ENCODE measurements at regions not wholly inside any gene's neighbourhood (a gene's known extent, or its start where the extent isn't known, plus 50 kb on each side); places are given as distances from the start of the nearest gene placed in this dataset.
"Not testable (repeated sequence)": the region's sequence is repeated elsewhere in the genome, so short reads cannot be mapped to it uniquely, and the experiment has no call there.

GRCh38 chr9:113682297-113682771, 193.8 kb upstream of the ZNF618 start:
- H2AFZ ChIP-seq (ENCODE audit: low read length) = peak overlapping the region; percentile 12
- no peaks in the 10 kb centered on the region for H3K9me3 ChIP-seq (ENCODE audit: control insufficient read depth, insufficient read depth, low read depth, low read length)
- peaks cover 10% of the 10 kb centered on the region for H3K27me3 ChIP-seq (ENCODE audit: control insufficient read depth, insufficient read depth, low read length)
- no peak overlapping the region for H3K4me3 ChIP-seq (replicated peaks in 1 of 4; ENCODE audit: control extremely low read depth in 1 of 4, insufficient read depth in 1 of 4, low read depth in 3 of 4, low read length in 4 of 4)
- H3K27ac ChIP-seq (ENCODE audit: insufficient read depth, low read length) = no peak overlapping the region
- peak; percentile 68 to 92 for DNase-seq (ENCODE audit: low read depth in 2 of 2)
- no peaks in the 10 kb centered on the region for H4K20me1 ChIP-seq (ENCODE audit: control insufficient read depth, extremely low read depth, insufficient read depth, low read length)
- no peak overlapping the region for H3K4me2 ChIP-seq (ENCODE audit: extremely low read depth, insufficient read depth, low read length)
- TF ChIP-seq EZH2 (IDR thresholded peaks at IDR 0.05; ENCODE audit: low read length, missing control alignments) = no peak
- TF ChIP-seq, protein P1, sequence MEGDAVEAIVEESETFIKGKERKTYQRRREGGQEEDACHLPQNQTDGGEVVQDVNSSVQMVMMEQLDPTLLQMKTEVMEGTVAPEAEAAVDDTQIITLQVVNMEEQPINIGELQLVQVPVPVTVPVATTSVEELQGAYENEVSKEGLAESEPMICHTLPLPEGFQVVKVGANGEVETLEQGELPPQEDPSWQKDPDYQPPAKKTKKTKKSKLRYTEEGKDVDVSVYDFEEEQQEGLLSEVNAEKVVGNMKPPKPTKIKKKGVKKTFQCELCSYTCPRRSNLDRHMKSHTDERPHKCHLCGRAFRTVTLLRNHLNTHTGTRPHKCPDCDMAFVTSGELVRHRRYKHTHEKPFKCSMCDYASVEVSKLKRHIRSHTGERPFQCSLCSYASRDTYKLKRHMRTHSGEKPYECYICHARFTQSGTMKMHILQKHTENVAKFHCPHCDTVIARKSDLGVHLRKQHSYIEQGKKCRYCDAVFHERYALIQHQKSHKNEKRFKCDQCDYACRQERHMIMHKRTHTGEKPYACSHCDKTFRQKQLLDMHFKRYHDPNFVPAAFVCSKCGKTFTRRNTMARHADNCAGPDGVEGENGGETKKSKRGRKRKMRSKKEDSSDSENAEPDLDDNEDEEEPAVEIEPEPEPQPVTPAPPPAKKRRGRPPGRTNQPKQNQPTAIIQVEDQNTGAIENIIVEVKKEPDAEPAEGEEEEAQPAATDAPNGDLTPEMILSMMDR (conservative IDR thresholded peaks at IDR 0.05 in 1 of 2, IDR thresholded peaks at IDR 0.05 in 1 of 2; ENCODE audit: low read depth in 1 of 2, low read length in 2 of 2) = peak; percentile 90 to 99
- no peaks in the 10 kb centered on the region for H3K79me2 ChIP-seq (ENCODE audit: control insufficient read depth, insufficient read depth, low read length)
- no peaks in the 10 kb centered on the region for H3K36me3 ChIP-seq (ENCODE audit: control insufficient read depth, insufficient read depth, low read length)
- H3K9ac ChIP-seq (ENCODE audit: insufficient read depth, low read length) = no peak overlapping the region
- H3K4me1 ChIP-seq (ENCODE audit: control insufficient read depth, extremely low read depth, insufficient read depth, low read length) = no peaks in the 10 kb centered on the region

DNA sequence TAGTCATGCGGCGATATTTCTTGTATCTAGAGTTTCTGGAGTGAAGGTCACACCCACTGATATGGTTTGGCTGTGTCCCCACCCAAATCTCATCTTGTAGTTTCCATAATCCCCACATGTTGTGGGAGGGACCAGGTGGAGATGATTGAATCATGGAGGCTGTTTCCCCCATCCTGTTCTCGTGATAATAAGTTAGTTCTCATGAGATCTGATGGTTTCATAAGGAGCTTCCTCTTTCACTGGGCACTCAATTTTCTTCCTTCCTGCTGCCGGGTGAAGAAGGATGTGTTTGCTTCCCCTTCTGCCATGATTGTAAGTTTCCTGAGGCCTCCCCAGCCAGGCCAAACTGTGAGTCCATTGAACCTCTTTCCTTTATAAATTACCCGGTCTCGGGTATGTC, 190.5 kb upstream of the ZNF618 start:
- H3K79me2 ChIP-seq (ENCODE audit: control insufficient read depth, insufficient read depth, low read length); H3K4me2 ChIP-seq (ENCODE audit: extremely low read depth, insufficient read depth, low read length); H3K36me3 ChIP-seq (ENCODE audit: control insufficient read depth, insufficient read depth, low read length); H4K20me1 ChIP-seq (ENCODE audit: control insufficient read depth, extremely low read depth, insufficient read depth, low read length); DNase-seq (ENCODE audit: low read depth in 2 of 2); H3K27ac ChIP-seq (ENCODE audit: insufficient read depth, low read length); H3K4me1 ChIP-seq (ENCODE audit: control insufficient read depth, extremely low read depth, insufficient read depth, low read length); H3K4me3 ChIP-seq (replicated peaks in 1 of 4; ENCODE audit: control extremely low read depth in 1 of 4, insufficient read depth in 1 of 4, low read depth in 3 of 4, low read length in 4 of 4); H3K9me3 ChIP-seq (ENCODE audit: control insufficient read depth, insufficient read depth, low read depth, low read length); H3K9ac ChIP-seq (ENCODE audit: insufficient read depth, low read length); H2AFZ ChIP-seq (ENCODE audit: low read length): not testable (repeated sequence)
- peaks cover 33% of the 10 kb centered on the region for H3K27me3 ChIP-seq (ENCODE audit: control insufficient read depth, insufficient read depth, low read length)

DNA sequence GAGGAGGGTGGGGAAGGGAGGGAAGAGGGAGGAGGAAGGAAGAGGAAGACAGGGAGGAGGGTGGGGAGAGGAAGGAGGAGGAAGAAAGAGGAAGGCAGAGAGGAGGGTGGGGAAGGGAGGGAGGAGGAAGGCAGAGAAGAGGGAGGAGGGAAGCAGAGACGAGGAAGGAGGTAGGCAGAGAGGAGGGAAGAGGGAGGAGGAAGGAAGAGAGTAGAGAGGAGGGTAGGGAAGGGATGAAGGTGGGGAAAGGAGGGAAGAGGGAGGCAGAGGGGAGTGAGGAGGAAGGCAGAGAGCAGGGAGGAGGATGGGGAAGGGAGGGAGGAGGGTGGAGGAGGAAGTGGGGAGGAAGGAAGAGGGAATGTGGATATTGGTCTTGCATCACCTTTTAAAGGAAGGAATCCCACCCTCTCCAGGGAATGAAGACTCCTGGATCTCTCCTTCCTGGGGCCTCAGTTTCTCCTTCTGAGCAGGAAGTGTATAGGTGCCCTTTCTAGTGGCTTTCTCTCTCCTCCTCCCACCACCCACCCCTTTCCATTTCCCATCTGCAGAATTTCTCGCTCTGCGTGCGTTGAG, 188.9 kb upstream of the ZNF618 start:
- Histone ChIP-seq H3K4me3 (replicated peaks in 1 of 4; ENCODE audit: control extremely low read depth in 1 of 4, insufficient read depth in 1 of 4, low read depth in 3 of 4, low read length in 4 of 4) (no peak overlapping the region), H3K27ac (ENCODE audit: insufficient read depth, low read length) (no peak overlapping the region), H4K20me1 (ENCODE audit: control insufficient read depth, extremely low read depth, insufficient read depth, low read length) (no peaks in the 10 kb centered on the region), H3K9ac (ENCODE audit: insufficient read depth, low read length) (no peak overlapping the region), H3K27me3 (ENCODE audit: control insufficient read depth, insufficient read depth, low read length) (peaks cover 33% of the 10 kb centered on the region), H3K9me3 (ENCODE audit: control insufficient read depth, insufficient read depth, low read depth, low read length) (no peaks in the 10 kb centered on the region), H3K4me2 (ENCODE audit: extremely low read depth, insufficient read depth, low read length) (peak overlapping the region; percentile 44), H3K36me3 (ENCODE audit: control insufficient read depth, insufficient read depth, low read length) (no peaks in the 10 kb centered on the region), H2AFZ (ENCODE audit: low read length) (no peak overlapping the region), H3K4me1 (ENCODE audit: control insufficient read depth, extremely low read depth, insufficient read depth, low read length) (no peaks in the 10 kb centered on the region), H3K79me2 (ENCODE audit: control insufficient read depth, insufficient read depth, low read length) (no peaks in the 10 kb centered on the region)
- DNase-seq (ENCODE audit: low read depth in 2 of 2) = no peak
- peak; percentile 27 for TF ChIP-seq EZH2 (IDR thresholded peaks at IDR 0.05; ENCODE audit: low read length, missing control alignments)
- TF ChIP-seq, protein P1 (conservative IDR thresholded peaks at IDR 0.05 in 1 of 2, IDR thresholded peaks at IDR 0.05 in 1 of 2; ENCODE audit: low read depth in 1 of 2, low read length in 2 of 2) = no peak

Measured in fibroblast of lung (primary cell).